ENCODE measurements at regions not wholly inside any gene's neighbourhood (a gene's known extent, or its start where the extent isn't known, plus 50 kb on each side); places are given as distances from the start of the nearest gene placed in this dataset.
"Not testable (repeated sequence)": the region's sequence is repeated elsewhere in the genome, so short reads cannot be mapped to it uniquely, and the experiment has no call there.

GRCh38 chr11:95647355-95647754, 142.2 kb downstream of the FAM76B start:
- DNase-seq (ENCODE audit: low read depth), result no peak

- DNase-seq (ENCODE audit: low read depth), result no peak
Measured at GRCh38 chr11:95641495-95641894, 148.1 kb downstream of the FAM76B start.

GRCh38 chr11:95638501-95638900, 151.1 kb downstream of the FAM76B start:
- no peak for DNase-seq (ENCODE audit: low read depth)

GRCh38 chr11:95625164-95625900, 164.2 kb downstream of the FAM76B start:
- no peak for DNase-seq (ENCODE audit: low read depth)

- DNase-seq (ENCODE audit: low read depth), result no peak
Measured at GRCh38 chr11:95616256-95616804, 173.3 kb downstream of the FAM76B start.

- DNase-seq (ENCODE audit: low read depth), result no peak
Measured at GRCh38 chr11:95611827-95612226, 177.8 kb downstream of the FAM76B start.

- DNase-seq (ENCODE audit: low read depth), result not testable (repeated sequence)
Measured at GRCh38 chr11:95610185-95610584, 179.4 kb downstream of the FAM76B start.

- no peak for DNase-seq (ENCODE audit: low read depth)
Measured at GRCh38 chr11:95608093-95608492, 181.5 kb downstream of the FAM76B start.

GRCh38 chr11:95606824-95607223, 182.8 kb downstream of the FAM76B start:
- no peak for DNase-seq (ENCODE audit: low read depth)

GRCh38 chr11:95605271-95605940, 184.2 kb downstream of the FAM76B start:
- no peak for DNase-seq (ENCODE audit: low read depth)

- no peak for DNase-seq (ENCODE audit: low read depth)
Measured at GRCh38 chr11:95599959-95600586, 189.5 kb downstream of the FAM76B start.

GRCh38 chr11:95595973-95596489, 193.6 kb downstream of the FAM76B start:
- no peak for DNase-seq (ENCODE audit: low read depth)

- no peak for DNase-seq (ENCODE audit: low read depth)
Measured at GRCh38 chr11:95595541-95595940, 194.0 kb downstream of the FAM76B start.

- DNase-seq (ENCODE audit: low read depth), result no peak
Measured at GRCh38 chr11:95593111-95593510, 196.5 kb downstream of the FAM76B start.

- DNase-seq (ENCODE audit: low read depth), result no peak
Measured at GRCh38 chr11:95592471-95592870, 197.1 kb downstream of the FAM76B start.

- no peak for DNase-seq (ENCODE audit: low read depth)
Measured at GRCh38 chr11:95589893-95590612, 199.5 kb downstream of the FAM76B start.

GRCh38 chr11:95588821-95589220, 200.8 kb downstream of the FAM76B start:
- no peak for DNase-seq (ENCODE audit: low read depth)

GRCh38 chr11:95586661-95587060, 202.9 kb downstream of the FAM76B start:
- no peak for DNase-seq (ENCODE audit: low read depth)

- no peak for DNase-seq (ENCODE audit: low read depth)
Measured at GRCh38 chr11:95586155-95586554, 203.4 kb downstream of the FAM76B start.

GRCh38 chr11:95585752-95586077, 203.9 kb downstream of the FAM76B start:
- DNase-seq (ENCODE audit: low read depth), result no peak

GRCh38 chr11:95585069-95585751, 204.4 kb downstream of the FAM76B start:
- no peak for DNase-seq (ENCODE audit: low read depth)

GRCh38 chr11:95584589-95584988, 205.0 kb downstream of the FAM76B start:
- DNase-seq (ENCODE audit: low read depth), result no peak
